ENCODE measurements at regions not wholly inside any gene's neighbourhood (a gene's known extent, or its start where the extent isn't known, plus 50 kb on each side); places are given as distances from the start of the nearest gene placed in this dataset.

DNA sequence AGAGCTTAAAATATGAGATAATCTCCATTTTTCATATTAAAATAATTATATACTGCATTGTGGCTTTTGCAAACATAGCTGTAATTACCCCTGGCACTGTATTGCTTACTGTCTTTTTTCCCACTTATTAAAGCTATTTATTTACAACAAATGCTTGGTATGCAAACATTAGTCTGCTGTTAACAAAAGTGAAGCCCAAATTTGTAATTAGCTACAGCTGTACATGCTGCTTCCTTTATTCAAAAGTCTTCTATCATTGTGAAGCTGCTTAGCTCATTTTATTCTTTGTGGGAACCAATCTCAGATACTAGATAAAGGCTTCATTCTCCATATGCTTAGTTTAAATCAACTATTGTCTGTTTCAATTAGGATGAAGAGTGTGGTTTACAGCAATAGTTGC is 425.8 kb upstream of the FOXG1 start:
- Histone ChIP-seq H3K36me3 (ENCODE audit: insufficient read depth, low read length, poor library complexity, severe bottlenecking) (no peaks in the 10 kb centered on the region), H3K4me1 (ENCODE audit: insufficient read depth, low read length, poor library complexity, severe bottlenecking) (no peaks in the 10 kb centered on the region), H3K27ac (ENCODE audit: low read depth, low read length, poor library complexity, severe bottlenecking) (no peak overlapping the region), H3K9me3 (ENCODE audit: low read depth, low read length, poor library complexity, severe bottlenecking) (no peaks in the 10 kb centered on the region), H3K4me3 (ENCODE audit: low read depth, low read length, poor library complexity, severe bottlenecking) (no peak overlapping the region), H3K27me3 (replicated peaks; ENCODE audit: insufficient read depth, low read depth, low read length, poor library complexity) (no peaks in the 10 kb centered on the region)
- TF ChIP-seq, protein P1, sequence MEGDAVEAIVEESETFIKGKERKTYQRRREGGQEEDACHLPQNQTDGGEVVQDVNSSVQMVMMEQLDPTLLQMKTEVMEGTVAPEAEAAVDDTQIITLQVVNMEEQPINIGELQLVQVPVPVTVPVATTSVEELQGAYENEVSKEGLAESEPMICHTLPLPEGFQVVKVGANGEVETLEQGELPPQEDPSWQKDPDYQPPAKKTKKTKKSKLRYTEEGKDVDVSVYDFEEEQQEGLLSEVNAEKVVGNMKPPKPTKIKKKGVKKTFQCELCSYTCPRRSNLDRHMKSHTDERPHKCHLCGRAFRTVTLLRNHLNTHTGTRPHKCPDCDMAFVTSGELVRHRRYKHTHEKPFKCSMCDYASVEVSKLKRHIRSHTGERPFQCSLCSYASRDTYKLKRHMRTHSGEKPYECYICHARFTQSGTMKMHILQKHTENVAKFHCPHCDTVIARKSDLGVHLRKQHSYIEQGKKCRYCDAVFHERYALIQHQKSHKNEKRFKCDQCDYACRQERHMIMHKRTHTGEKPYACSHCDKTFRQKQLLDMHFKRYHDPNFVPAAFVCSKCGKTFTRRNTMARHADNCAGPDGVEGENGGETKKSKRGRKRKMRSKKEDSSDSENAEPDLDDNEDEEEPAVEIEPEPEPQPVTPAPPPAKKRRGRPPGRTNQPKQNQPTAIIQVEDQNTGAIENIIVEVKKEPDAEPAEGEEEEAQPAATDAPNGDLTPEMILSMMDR (conservative IDR thresholded peaks at IDR 0.05; ENCODE audit: low read depth, low read length) = no peak
- no peak for TF ChIP-seq EZH2 (IDR thresholded peaks at IDR 0.05; ENCODE audit: borderline replicate concordance, low read depth, low read length, poor library complexity, severe bottlenecking)
- intact Hi-C loops (cut with micrococcal nuclease; ENCODE audit: unreplicated experiment) = no loop called here
- DNase-seq (ENCODE audit: low spot score) = no peak
- ChIA-PET CTCF (no interaction called here), POLR2A (ENCODE audit: low non-redundant PET) (no interaction called here)
- BruUV-seq (replicated peaks) = no TSS peak

DNA sequence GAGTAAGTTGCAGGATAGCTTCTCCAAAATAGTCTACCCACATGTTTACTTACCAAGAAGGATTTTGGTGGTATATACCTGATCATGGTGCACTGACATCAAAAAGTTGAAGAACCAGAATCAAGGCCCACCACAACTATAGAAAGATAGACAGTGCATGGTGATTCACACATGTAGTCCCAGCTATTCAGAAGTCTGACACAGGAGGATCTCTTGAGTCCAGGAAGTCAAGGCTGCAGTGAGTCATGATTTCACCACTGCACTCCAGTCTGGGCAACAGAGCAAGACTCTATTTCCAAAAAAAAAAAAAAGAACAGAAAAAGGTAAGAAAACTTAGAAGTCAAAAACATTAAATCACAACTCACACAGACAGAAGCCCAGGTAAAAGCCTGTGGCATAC is 422.2 kb upstream of the FOXG1 start:
- POLR2A ChIA-PET (ENCODE audit: low non-redundant PET) = no interaction called here
- H3K27me3 ChIP-seq (replicated peaks; ENCODE audit: insufficient read depth, low read depth, low read length, poor library complexity) = no peaks in the 10 kb centered on the region
- TF ChIP-seq EZH2 (IDR thresholded peaks at IDR 0.05; ENCODE audit: borderline replicate concordance, low read depth, low read length, poor library complexity, severe bottlenecking) = no peak
- TF ChIP-seq, protein P1 (conservative IDR thresholded peaks at IDR 0.05; ENCODE audit: low read depth, low read length) = no peak
- intact Hi-C loops (cut with micrococcal nuclease; ENCODE audit: unreplicated experiment) = no loop called here
- H3K9me3 ChIP-seq (ENCODE audit: low read depth, low read length, poor library complexity, severe bottlenecking) = no peaks in the 10 kb centered on the region
- no TSS peak for BruUV-seq (replicated peaks)
- H3K27ac ChIP-seq (ENCODE audit: low read depth, low read length, poor library complexity, severe bottlenecking) = no peak overlapping the region
- H3K4me1 ChIP-seq (ENCODE audit: insufficient read depth, low read length, poor library complexity, severe bottlenecking) = no peaks in the 10 kb centered on the region
- no peak for DNase-seq (ENCODE audit: low spot score)
- no peaks in the 10 kb centered on the region for H3K36me3 ChIP-seq (ENCODE audit: insufficient read depth, low read length, poor library complexity, severe bottlenecking)
- no peak overlapping the region for H3K4me3 ChIP-seq (ENCODE audit: low read depth, low read length, poor library complexity, severe bottlenecking)
- CTCF ChIA-PET = no interaction called here

DNA sequence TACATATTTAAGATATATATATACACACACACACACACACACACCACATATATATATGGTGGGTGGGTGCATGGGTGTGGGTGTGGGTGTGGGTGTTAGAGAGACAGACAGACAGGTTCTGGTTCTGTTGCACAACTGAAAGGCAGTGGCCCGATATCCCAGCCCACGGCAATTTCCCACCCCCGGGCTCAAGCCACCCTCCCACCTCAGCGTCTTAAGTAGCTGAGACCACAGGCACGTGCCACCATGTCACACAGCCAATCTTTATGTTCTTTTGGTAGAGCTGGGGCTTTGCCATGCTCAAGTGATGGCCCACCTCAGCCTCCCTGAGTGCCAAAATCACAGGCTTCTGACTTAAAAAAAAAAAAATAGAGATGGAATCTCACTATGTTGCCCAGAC is 417.8 kb upstream of the FOXG1 start:
- TF ChIP-seq, protein P1 (conservative IDR thresholded peaks at IDR 0.05; ENCODE audit: low read depth, low read length) = no peak
- BruUV-seq (replicated peaks) = no TSS peak
- Histone ChIP-seq H3K27ac (ENCODE audit: low read depth, low read length, poor library complexity, severe bottlenecking) (no peak overlapping the region), H3K4me3 (ENCODE audit: low read depth, low read length, poor library complexity, severe bottlenecking) (no peak overlapping the region), H3K9me3 (ENCODE audit: low read depth, low read length, poor library complexity, severe bottlenecking) (no peaks in the 10 kb centered on the region), H3K36me3 (ENCODE audit: insufficient read depth, low read length, poor library complexity, severe bottlenecking) (no peaks in the 10 kb centered on the region), H3K27me3 (replicated peaks; ENCODE audit: insufficient read depth, low read depth, low read length, poor library complexity) (no peaks in the 10 kb centered on the region), H3K4me1 (ENCODE audit: insufficient read depth, low read length, poor library complexity, severe bottlenecking) (no peaks in the 10 kb centered on the region)
- intact Hi-C loops (cut with micrococcal nuclease; ENCODE audit: unreplicated experiment) = no loop called here
- ChIA-PET CTCF (no interaction called here), POLR2A (ENCODE audit: low non-redundant PET) (no interaction called here)
- DNase-seq (ENCODE audit: low spot score) = no peak

All from A673 (cell line).